ENCODE measurements at regions not wholly inside any gene's neighbourhood (a gene's known extent, or its start where the extent isn't known, plus 50 kb on each side); places are given as distances from the start of the nearest gene placed in this dataset.

DNA sequence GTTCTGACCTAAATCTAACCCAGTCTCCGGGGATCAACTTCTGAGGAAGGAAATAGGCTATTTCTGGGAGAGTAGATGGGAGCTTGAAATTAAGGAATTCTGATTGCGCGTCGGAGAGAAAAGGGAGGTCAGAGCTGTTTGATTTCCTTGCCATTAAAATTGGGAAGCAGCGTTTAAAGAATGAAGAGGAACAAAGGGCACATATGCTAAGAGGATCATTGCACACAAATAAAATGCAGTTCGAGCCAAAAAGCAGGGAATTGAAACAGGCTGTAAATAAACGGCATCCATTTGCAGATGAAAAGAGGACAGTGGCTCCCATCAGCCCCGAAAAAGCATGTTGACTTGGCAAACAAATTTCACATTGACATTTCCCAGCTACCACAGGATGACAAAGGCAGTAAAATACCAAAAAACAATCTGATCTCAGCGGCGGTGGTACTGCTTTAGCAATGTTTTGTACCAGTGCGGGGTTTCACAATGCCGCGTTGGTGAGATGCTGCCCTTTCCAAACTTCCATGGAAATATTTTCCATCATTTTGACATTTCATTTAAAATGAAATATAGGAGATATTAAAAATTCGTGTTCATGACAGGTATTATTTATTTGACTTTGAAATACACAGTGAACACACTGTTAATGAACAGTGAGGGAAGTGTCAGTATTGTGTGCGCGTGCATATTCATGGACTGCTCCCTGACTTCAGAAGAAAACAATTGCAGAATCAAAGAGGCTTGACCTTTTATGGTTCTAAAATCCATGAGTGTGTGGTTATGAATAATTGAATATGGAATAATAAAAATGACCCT, 108.8 kb downstream of the SQOR start:
- no peak for DNase-seq (ENCODE audit: extremely low read depth, low read depth)
- H3K4me3 ChIP-seq (replicated peaks; ENCODE audit: low read depth, low read length): no peak overlapping the region
- TF ChIP-seq, protein P1, sequence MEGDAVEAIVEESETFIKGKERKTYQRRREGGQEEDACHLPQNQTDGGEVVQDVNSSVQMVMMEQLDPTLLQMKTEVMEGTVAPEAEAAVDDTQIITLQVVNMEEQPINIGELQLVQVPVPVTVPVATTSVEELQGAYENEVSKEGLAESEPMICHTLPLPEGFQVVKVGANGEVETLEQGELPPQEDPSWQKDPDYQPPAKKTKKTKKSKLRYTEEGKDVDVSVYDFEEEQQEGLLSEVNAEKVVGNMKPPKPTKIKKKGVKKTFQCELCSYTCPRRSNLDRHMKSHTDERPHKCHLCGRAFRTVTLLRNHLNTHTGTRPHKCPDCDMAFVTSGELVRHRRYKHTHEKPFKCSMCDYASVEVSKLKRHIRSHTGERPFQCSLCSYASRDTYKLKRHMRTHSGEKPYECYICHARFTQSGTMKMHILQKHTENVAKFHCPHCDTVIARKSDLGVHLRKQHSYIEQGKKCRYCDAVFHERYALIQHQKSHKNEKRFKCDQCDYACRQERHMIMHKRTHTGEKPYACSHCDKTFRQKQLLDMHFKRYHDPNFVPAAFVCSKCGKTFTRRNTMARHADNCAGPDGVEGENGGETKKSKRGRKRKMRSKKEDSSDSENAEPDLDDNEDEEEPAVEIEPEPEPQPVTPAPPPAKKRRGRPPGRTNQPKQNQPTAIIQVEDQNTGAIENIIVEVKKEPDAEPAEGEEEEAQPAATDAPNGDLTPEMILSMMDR (IDR thresholded peaks at IDR 0.05; ENCODE audit: low read depth, low read length, missing control alignments): no peak

DNA sequence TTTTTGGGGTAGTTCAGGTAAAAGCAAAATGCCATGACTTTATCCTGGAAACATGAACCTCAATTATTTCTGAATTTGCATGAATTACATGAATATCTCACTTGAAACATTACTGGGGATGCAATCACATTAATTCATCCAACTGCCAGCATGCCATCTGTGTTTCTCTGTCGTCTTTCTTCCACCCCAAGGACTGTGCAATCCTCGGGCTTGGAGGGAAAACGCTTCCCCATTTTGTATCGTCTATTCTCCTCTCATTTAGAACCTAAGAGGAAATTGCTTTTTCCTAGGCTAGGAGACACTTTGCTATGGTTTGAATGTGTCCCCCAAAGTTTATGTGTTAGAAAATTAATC, 109.4 kb downstream of the SQOR start:
- no peak for DNase-seq (ENCODE audit: extremely low read depth, low read depth)
- no peak overlapping the region for H3K4me3 ChIP-seq (replicated peaks; ENCODE audit: low read depth, low read length)
- TF ChIP-seq, protein P1 (IDR thresholded peaks at IDR 0.05; ENCODE audit: low read depth, low read length, missing control alignments): no peak

DNA sequence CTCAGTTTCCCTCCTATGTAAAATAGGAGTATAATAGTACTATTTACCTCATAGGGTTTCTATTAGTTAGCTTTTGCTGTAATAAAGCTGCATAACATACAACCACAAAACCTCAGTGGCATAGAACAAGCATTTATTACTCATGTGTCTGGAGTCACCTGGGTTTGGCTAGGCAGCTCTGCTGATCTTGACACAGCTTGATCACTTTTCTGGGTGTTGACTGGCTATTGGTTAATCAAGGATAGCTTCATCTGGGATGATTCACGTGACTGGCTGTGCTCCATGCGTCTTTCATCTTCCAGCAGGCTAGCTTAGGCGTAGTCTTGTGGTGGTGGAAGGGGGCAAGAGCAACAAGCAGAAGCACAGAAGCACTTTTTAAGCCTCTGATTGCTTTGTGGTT, 112.6 kb downstream of the SQOR start:
- H3K4me3 ChIP-seq (replicated peaks; ENCODE audit: low read depth, low read length): no peak overlapping the region
- no peak for DNase-seq (ENCODE audit: extremely low read depth, low read depth)
- TF ChIP-seq, protein P1 (IDR thresholded peaks at IDR 0.05; ENCODE audit: low read depth, low read length, missing control alignments): no peak

DNA sequence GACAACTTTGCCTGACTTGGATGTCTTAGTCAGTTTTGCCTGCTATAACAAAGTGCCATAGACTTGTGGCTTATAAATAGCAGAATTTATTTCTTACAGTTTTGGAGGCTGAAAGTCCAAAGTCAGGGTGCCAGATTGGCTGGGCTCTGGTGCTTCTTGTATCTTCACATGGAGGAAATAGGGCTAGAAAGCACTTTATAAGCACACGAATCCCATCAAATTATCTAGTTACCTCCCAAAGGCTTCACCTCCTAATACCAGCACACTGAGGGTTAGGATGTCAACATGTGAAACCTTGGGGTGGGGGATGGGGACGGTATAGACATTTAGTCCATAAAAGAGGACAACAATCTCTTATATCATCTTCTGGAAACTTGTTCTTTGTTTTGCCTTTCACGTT, 116.8 kb downstream of the SQOR start:
- TF ChIP-seq, protein P1 (IDR thresholded peaks at IDR 0.05; ENCODE audit: low read depth, low read length, missing control alignments): no peak
- DNase-seq (ENCODE audit: extremely low read depth, low read depth): no peak
- H3K4me3 ChIP-seq (replicated peaks; ENCODE audit: low read depth, low read length): no peak overlapping the region

DNA sequence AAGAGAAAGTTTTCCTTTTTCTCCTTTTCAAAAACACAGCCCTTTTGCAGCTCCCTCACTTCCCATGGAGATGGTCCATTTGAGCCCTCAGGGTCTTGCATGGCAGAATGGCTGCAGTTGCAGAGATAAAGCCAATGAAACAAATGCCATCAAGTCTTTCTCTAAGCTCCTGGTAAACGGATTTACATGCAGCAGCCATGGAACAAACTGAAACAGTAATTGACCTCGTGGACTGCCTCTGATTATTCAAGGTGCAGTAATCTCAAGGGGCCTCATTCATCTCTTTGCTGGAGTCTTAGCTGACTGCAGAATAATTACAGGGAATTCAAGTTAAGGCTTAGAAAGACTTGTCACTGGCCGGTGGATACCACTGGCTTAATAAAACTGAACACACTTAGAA, 125.1 kb downstream of the SQOR start:
- TF ChIP-seq, protein P1 (IDR thresholded peaks at IDR 0.05; ENCODE audit: low read depth, low read length, missing control alignments): no peak

DNA sequence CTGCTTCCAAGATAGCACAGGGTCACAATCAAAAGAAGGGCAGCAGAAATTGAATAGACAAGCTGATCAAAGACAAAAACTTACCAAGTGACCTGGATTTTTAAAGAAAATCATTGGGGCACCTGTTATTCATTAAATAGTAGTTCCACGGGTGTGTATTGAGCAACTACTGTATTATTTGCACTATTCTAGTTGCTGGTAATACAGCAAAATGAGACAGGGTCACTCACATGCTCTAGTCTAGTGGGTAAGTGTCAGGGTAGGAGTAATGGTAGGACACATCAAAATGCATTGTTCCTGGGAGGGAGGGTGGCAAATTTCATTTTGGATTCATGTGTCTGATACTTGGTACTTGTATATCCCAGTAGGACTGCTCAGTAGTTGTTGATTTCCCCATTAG, 127.9 kb downstream of the SQOR start:
- TF ChIP-seq, protein P1 (IDR thresholded peaks at IDR 0.05; ENCODE audit: low read depth, low read length, missing control alignments): no peak
- no peak overlapping the region for H3K4me3 ChIP-seq (replicated peaks; ENCODE audit: low read depth, low read length)
- no peak for DNase-seq (ENCODE audit: extremely low read depth, low read depth)

More for the DNA sequence above, 125.1 kb downstream of the SQOR start:
- no peak for DNase-seq (ENCODE audit: extremely low read depth, low read depth)
- H3K4me3 ChIP-seq (replicated peaks; ENCODE audit: low read depth, low read length): no peak overlapping the region
